Putamen (tissue), 1 donor: ENCODE measurements at regions not wholly inside any gene's neighbourhood (a gene's known extent, or its start where the extent isn't known, plus 50 kb on each side); places are given as distances from the start of the nearest gene placed in this dataset.

Source experiments
- DNase-seq: peaks from one replicate; pipeline ENCODE4 v3.0.0-alpha.2; 2016; ENCODE audit warnings: low spot score

- no peak for DNase-seq
These were observed 51.9 kb upstream of the USP47 start for GRCh38 chr11:11789735-11790369.

GRCh38 chr11:11788063-11788710 lies 53.6 kb upstream of the USP47 start:
- DNase-seq, result no peak

GRCh38 chr11:11787305-11788062 lies 54.3 kb upstream of the USP47 start:
- DNase-seq, result peak; percentile 77

- DNase-seq, result no peak
These were observed 55.0 kb upstream of the USP47 start for GRCh38 chr11:11786771-11787170.

GRCh38 chr11:11786234-11786633 lies 55.5 kb upstream of the USP47 start:
- no peak for DNase-seq

- no peak for DNase-seq
These were observed 59.2 kb upstream of the USP47 start for GRCh38 chr11:11782532-11783110.

- DNase-seq, result no peak
These were observed 60.9 kb upstream of the USP47 start for GRCh38 chr11:11780858-11781257.

GRCh38 chr11:11779975-11780374 lies 61.8 kb upstream of the USP47 start:
- no peak for DNase-seq

GRCh38 chr11:11777897-11778296 lies 63.9 kb upstream of the USP47 start:
- DNase-seq, result no peak

- no peak for DNase-seq
These were observed 65.1 kb upstream of the USP47 start for GRCh38 chr11:11776714-11777113.

GRCh38 chr11:11774928-11775327 lies 66.8 kb upstream of the USP47 start:
- no peak for DNase-seq

- no peak for DNase-seq
These were observed 68.8 kb upstream of the USP47 start for GRCh38 chr11:11772865-11773515.

- DNase-seq, result peak; percentile 73
These were observed 70.8 kb upstream of the USP47 start for GRCh38 chr11:11770921-11771486.

- DNase-seq, result no peak
These were observed 71.5 kb upstream of the USP47 start for GRCh38 chr11:11770296-11770695.

- no peak for DNase-seq
These were observed 72.0 kb upstream of the USP47 start for GRCh38 chr11:11769782-11770181.

GRCh38 chr11:11769362-11769761 lies 72.4 kb upstream of the USP47 start:
- DNase-seq, result no peak

GRCh38 chr11:11764423-11764803 lies 77.4 kb upstream of the USP47 start:
- no peak for DNase-seq

- peak; percentile 63 for DNase-seq
These were observed 77.9 kb upstream of the USP47 start for GRCh38 chr11:11763796-11764422.

- no peak for DNase-seq
These were observed 80.9 kb upstream of the USP47 start for GRCh38 chr11:11760838-11761237.

GRCh38 chr11:11758603-11759196 lies 83.1 kb upstream of the USP47 start:
- no peak for DNase-seq

- DNase-seq, result no peak
These were observed 83.9 kb upstream of the USP47 start for GRCh38 chr11:11757909-11758308.
